Vagina (tissue), 2 donors: ENCODE measurements at regions not wholly inside any gene's neighbourhood (a gene's known extent, or its start where the extent isn't known, plus 50 kb on each side); places are given as distances from the start of the nearest gene placed in this dataset.

Source experiments
- POLR2A ChIP-seq, 2 donors: fragments of 450-650 bp; IDR thresholded peaks; one replicate each; pipeline ENCODE4 v1.6.1; 2017; ENCODE audit warnings: antibody characterized with exemption in 2 of 2, mild to moderate bottlenecking in 2 of 2, moderate library complexity in 2 of 2
- TF ChIP-seq, protein P1 (sequence below), 3 experiments: fragments of 450-650 bp in 2 of 3; fragments of 200-600 bp in 1 of 3; sonication (generic) in 1 of 3; IDR thresholded peaks; one replicate each; pipeline ENCODE4 v1.5.1; 2017 to 2019; ENCODE audit warnings: antibody characterized with exemption in 3 of 3, mild to moderate bottlenecking in 2 of 3, moderate library complexity in 2 of 3

DNA sequence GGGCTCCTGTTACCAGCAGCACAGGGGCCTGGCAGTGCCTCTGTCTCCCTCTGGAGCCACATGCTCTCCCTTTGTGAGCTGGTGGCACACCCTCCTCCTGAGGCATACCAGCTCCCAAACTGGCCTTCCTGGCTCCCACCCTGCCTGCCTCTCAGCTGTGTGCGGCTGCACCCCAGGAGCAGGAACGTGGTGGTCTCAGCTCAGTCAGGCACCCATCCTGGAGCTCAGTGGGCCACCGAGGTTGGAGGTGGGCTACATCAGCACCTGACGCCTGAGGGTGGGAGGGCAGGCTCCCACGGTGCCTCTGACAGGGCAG is 85.9 kb upstream of the NKX1-1 start:
- TF ChIP-seq, protein P1, sequence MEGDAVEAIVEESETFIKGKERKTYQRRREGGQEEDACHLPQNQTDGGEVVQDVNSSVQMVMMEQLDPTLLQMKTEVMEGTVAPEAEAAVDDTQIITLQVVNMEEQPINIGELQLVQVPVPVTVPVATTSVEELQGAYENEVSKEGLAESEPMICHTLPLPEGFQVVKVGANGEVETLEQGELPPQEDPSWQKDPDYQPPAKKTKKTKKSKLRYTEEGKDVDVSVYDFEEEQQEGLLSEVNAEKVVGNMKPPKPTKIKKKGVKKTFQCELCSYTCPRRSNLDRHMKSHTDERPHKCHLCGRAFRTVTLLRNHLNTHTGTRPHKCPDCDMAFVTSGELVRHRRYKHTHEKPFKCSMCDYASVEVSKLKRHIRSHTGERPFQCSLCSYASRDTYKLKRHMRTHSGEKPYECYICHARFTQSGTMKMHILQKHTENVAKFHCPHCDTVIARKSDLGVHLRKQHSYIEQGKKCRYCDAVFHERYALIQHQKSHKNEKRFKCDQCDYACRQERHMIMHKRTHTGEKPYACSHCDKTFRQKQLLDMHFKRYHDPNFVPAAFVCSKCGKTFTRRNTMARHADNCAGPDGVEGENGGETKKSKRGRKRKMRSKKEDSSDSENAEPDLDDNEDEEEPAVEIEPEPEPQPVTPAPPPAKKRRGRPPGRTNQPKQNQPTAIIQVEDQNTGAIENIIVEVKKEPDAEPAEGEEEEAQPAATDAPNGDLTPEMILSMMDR (IDR thresholded peaks at IDR 0.05), result no peak
- TF ChIP-seq POLR2A (IDR thresholded peaks at IDR 0.05), result no peak
